ENCODE measurements at regions not wholly inside any gene's neighbourhood (a gene's known extent, or its start where the extent isn't known, plus 50 kb on each side); places are given as distances from the start of the nearest gene placed in this dataset.

GRCh38 chr6:168387426-168387825 is 53.6 kb upstream of the SMOC2 start:
- Histone ChIP-seq H3K4me3 (ENCODE audit: low read length) (no peak overlapping the region), H3K4me2 (ENCODE audit: low read depth, low read length, poor library complexity, severe bottlenecking) (no peak overlapping the region), H3K79me2 (ENCODE audit: low read length) (no peaks in the 10 kb centered on the region), H3K27me3 (ENCODE audit: low read length) (no peaks in the 10 kb centered on the region), H3K27ac (ENCODE audit: low read length) (no peak overlapping the region), H3K4me1 (ENCODE audit: low read length) (no peaks in the 10 kb centered on the region), H3K9me3 (ENCODE audit: low read length) (peaks cover 6% of the 10 kb centered on the region; the same call in 1 of the 2 replicates), H3K36me3 (ENCODE audit: insufficient read depth, low read length) (no peaks in the 10 kb centered on the region), H4K20me1 (ENCODE audit: insufficient read depth, low read depth, low read length) (no peaks in the 10 kb centered on the region), H2AFZ (ENCODE audit: low read length) (no peak overlapping the region), H3K9ac (ENCODE audit: low read length) (no peak overlapping the region), H3K9me2 (replicated peaks; ENCODE audit: insufficient read depth, low read length) (no peaks in the 10 kb centered on the region)
- no peak for DNase-seq

DNA sequence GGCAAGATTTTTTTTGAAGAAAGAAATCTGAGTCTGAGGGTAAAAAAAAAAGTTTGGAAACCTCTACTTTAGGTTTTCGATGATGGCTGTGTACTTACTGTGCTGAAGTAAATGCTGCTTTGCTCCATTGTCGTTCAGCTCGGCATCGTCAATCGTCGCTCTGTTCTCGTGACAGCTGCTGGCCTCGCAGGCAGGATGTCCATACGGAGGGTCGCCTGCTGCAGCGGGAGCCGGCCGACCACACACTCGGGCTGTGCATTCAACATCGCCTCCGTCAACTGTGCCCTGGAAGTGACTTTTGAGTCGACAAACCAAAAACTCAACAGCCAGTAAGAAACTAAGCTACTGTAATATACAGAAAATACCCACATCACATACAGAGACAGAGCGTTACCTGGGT is 53.1 kb upstream of the SMOC2 start:
- Histone ChIP-seq H3K4me3 (ENCODE audit: low read length) (no peak overlapping the region), H3K4me2 (ENCODE audit: low read depth, low read length, poor library complexity, severe bottlenecking) (no peak overlapping the region)

GRCh38 chr6:168388641-168389633 is 52.0 kb upstream of the SMOC2 start:
- H3K36me3 ChIP-seq (ENCODE audit: insufficient read depth, low read length): no peaks in the 10 kb centered on the region
- H3K4me2 ChIP-seq (ENCODE audit: low read depth, low read length, poor library complexity, severe bottlenecking): no peak overlapping the region
- no peaks in the 10 kb centered on the region for H4K20me1 ChIP-seq (ENCODE audit: insufficient read depth, low read depth, low read length)
- no peak overlapping the region for H3K27ac ChIP-seq (ENCODE audit: low read length)
- no peak overlapping the region for H2AFZ ChIP-seq (ENCODE audit: low read length)
- H3K27me3 ChIP-seq (ENCODE audit: low read length): no peaks in the 10 kb centered on the region
- no peaks in the 10 kb centered on the region for H3K9me3 ChIP-seq (ENCODE audit: low read length)
- no peak overlapping the region for H3K9ac ChIP-seq (ENCODE audit: low read length)
- DNase-seq: no peak
- H3K4me1 ChIP-seq (ENCODE audit: low read length): no peaks in the 10 kb centered on the region
- no peak overlapping the region for H3K4me3 ChIP-seq (ENCODE audit: low read length)
- H3K79me2 ChIP-seq (ENCODE audit: low read length): no peaks in the 10 kb centered on the region
- no peaks in the 10 kb centered on the region for H3K9me2 ChIP-seq (replicated peaks; ENCODE audit: insufficient read depth, low read length)

More for the DNA sequence above, 53.1 kb upstream of the SMOC2 start:
- Histone ChIP-seq H3K36me3 (ENCODE audit: insufficient read depth, low read length) (no peaks in the 10 kb centered on the region), H3K79me2 (ENCODE audit: low read length) (no peaks in the 10 kb centered on the region), H4K20me1 (ENCODE audit: insufficient read depth, low read depth, low read length) (no peaks in the 10 kb centered on the region), H3K9me3 (ENCODE audit: low read length) (peaks cover 5% of the 10 kb centered on the region; the same call in 1 of the 2 replicates), H3K27ac (ENCODE audit: low read length) (no peak overlapping the region), H3K27me3 (ENCODE audit: low read length) (no peaks in the 10 kb centered on the region), H3K9ac (ENCODE audit: low read length) (no peak overlapping the region), H2AFZ (ENCODE audit: low read length) (no peak overlapping the region), H3K9me2 (replicated peaks; ENCODE audit: insufficient read depth, low read length) (no peaks in the 10 kb centered on the region), H3K4me1 (ENCODE audit: low read length) (no peaks in the 10 kb centered on the region)
- no peak for DNase-seq

GRCh38 chr6:168390749-168391420 is 50.1 kb upstream of the SMOC2 start:
- Histone ChIP-seq H3K27ac (ENCODE audit: low read length) (no peak overlapping the region), H3K36me3 (ENCODE audit: insufficient read depth, low read length) (no peaks in the 10 kb centered on the region), H3K9ac (ENCODE audit: low read length) (no peak overlapping the region), H3K9me2 (replicated peaks; ENCODE audit: insufficient read depth, low read length) (no peaks in the 10 kb centered on the region), H3K9me3 (ENCODE audit: low read length) (no peaks in the 10 kb centered on the region), H3K4me3 (ENCODE audit: low read length) (no peak overlapping the region), H3K4me1 (ENCODE audit: low read length) (no peaks in the 10 kb centered on the region), H2AFZ (ENCODE audit: low read length) (no peak overlapping the region), H3K79me2 (ENCODE audit: low read length) (no peaks in the 10 kb centered on the region), H3K4me2 (ENCODE audit: low read depth, low read length, poor library complexity, severe bottlenecking) (no peak overlapping the region), H4K20me1 (ENCODE audit: insufficient read depth, low read depth, low read length) (no peaks in the 10 kb centered on the region), H3K27me3 (ENCODE audit: low read length) (no peaks in the 10 kb centered on the region)
- no peak for DNase-seq

Data from Karpas-422 (cell line).